ENCODE measurements at regions not wholly inside any gene's neighbourhood (a gene's known extent, or its start where the extent isn't known, plus 50 kb on each side); places are given as distances from the start of the nearest gene placed in this dataset.

- no peak for DNase-seq (ENCODE audit: low read depth, low spot score)
- Histone ChIP-seq H3K9me3 (ENCODE audit: control insufficient read depth, insufficient read depth, low read length) (no peaks in the 10 kb centered on the region), H3K27me3 (ENCODE audit: control insufficient read depth, insufficient read depth, low read length) (no peaks in the 10 kb centered on the region), H3K4me3 (ENCODE audit: low read depth, low read length) (no peak overlapping the region), H3K27ac (ENCODE audit: low read depth, low read length) (no peak overlapping the region)
- ChIA-PET POLR2A (no interaction called here), CTCF (no interaction called here)
- TF ChIP-seq CTCF (IDR thresholded peaks at IDR 0.05; ENCODE audit: low read depth, low read length) = no peak
Measured at GRCh38 chr15:96701443-96701842, 370.9 kb downstream of the NR2F2 start.

DNA sequence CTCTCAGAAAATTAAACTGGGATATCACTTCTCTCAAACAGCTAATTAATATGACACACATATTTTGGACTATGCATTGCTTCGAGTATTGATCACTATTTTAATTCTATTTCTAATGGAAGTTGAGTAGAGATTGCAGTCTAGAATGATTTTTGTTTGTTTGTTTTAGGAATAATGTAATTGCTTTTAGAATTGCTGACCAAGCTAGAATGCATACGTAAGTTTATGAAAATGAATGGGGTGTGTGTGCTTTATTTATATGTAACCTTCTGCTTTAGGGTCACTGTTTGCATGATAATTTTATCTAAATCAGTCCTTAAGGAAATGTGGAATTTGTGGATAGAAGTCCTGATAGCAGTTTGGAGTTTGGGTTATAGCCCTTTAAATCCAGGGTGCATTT lies 371.4 kb downstream of the NR2F2 start:
- Histone ChIP-seq H3K9me3 (ENCODE audit: control insufficient read depth, insufficient read depth, low read length) (no peaks in the 10 kb centered on the region), H3K4me3 (ENCODE audit: low read depth, low read length) (no peak overlapping the region), H3K27me3 (ENCODE audit: control insufficient read depth, insufficient read depth, low read length) (no peaks in the 10 kb centered on the region), H3K27ac (ENCODE audit: low read depth, low read length) (no peak overlapping the region)
- ChIA-PET POLR2A (no interaction called here), CTCF (no interaction called here)
- no peak for DNase-seq (ENCODE audit: low read depth, low spot score)
- no peak for TF ChIP-seq CTCF (IDR thresholded peaks at IDR 0.05; ENCODE audit: low read depth, low read length)

GRCh38 chr15:96702589-96702988 lies 372.1 kb downstream of the NR2F2 start:
- ChIA-PET POLR2A (no interaction called here), CTCF (interaction anchor here (0.6 kb wide), 1 partner anchor 49 kb away, joined by 3 read pairs; no protein-coding TSS in a partner anchor)
- no peaks in the 10 kb centered on the region for H3K9me3 ChIP-seq (ENCODE audit: control insufficient read depth, insufficient read depth, low read length)
- H3K4me3 ChIP-seq (ENCODE audit: low read depth, low read length) = no peak overlapping the region
- no peak for TF ChIP-seq CTCF (IDR thresholded peaks at IDR 0.05; ENCODE audit: low read depth, low read length)
- no peak for DNase-seq (ENCODE audit: low read depth, low spot score)
- H3K27ac ChIP-seq (ENCODE audit: low read depth, low read length) = no peak overlapping the region
- no peaks in the 10 kb centered on the region for H3K27me3 ChIP-seq (ENCODE audit: control insufficient read depth, insufficient read depth, low read length)

GRCh38 chr15:96703091-96703490 lies 372.6 kb downstream of the NR2F2 start:
- POLR2A ChIA-PET = no interaction called here
- no peak for TF ChIP-seq CTCF (IDR thresholded peaks at IDR 0.05; ENCODE audit: low read depth, low read length)
- H3K27me3 ChIP-seq (ENCODE audit: control insufficient read depth, insufficient read depth, low read length) = no peaks in the 10 kb centered on the region
- no peak overlapping the region for H3K4me3 ChIP-seq (ENCODE audit: low read depth, low read length)
- no peak for DNase-seq (ENCODE audit: low read depth, low spot score)
- H3K27ac ChIP-seq (ENCODE audit: low read depth, low read length) = no peak overlapping the region
- no peaks in the 10 kb centered on the region for H3K9me3 ChIP-seq (ENCODE audit: control insufficient read depth, insufficient read depth, low read length)
- CTCF ChIA-PET = interaction anchor here (0.6 kb wide), 1 partner anchor 49 kb away, joined by 3 read pairs; no protein-coding TSS in a partner anchor

GRCh38 chr15:96703794-96704550 lies 373.5 kb downstream of the NR2F2 start:
- Histone ChIP-seq H3K4me3 (ENCODE audit: low read depth, low read length) (no peak overlapping the region), H3K27me3 (ENCODE audit: control insufficient read depth, insufficient read depth, low read length) (no peaks in the 10 kb centered on the region), H3K9me3 (ENCODE audit: control insufficient read depth, insufficient read depth, low read length) (no peaks in the 10 kb centered on the region), H3K27ac (ENCODE audit: low read depth, low read length) (no peak overlapping the region)
- DNase-seq (ENCODE audit: low read depth, low spot score) = no peak
- POLR2A ChIA-PET = no interaction called here
- CTCF ChIA-PET = interaction anchor here (0.6 kb wide), 1 partner anchor 331 kb away, joined by 3 read pairs; no protein-coding TSS in a partner anchor
- no peak for TF ChIP-seq CTCF (IDR thresholded peaks at IDR 0.05; ENCODE audit: low read depth, low read length)
